ENCODE measurements at regions not wholly inside any gene's neighbourhood (a gene's known extent, or its start where the extent isn't known, plus 50 kb on each side); places are given as distances from the start of the nearest gene placed in this dataset.
"Not testable (repeated sequence)": the region's sequence is repeated elsewhere in the genome, so short reads cannot be mapped to it uniquely, and the experiment has no call there.

DNA sequence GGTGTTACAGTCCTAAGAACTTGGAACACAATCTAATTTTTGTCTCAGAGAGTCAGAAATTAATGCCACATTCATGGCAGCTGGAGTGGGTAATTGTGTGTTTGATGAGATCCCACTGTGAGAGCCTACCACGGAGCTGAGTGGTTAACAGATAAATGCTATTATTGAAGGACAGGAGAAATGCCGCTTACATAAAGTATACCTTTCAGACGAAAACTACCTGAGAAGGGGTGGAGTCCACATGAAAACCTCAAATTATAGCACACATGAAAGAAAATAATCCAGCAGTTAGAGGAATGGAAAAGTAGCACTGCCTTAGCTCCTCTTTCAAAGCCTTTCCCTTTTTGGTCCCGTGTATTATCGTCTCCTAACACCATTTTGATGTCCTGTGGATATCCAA lies 133.0 kb downstream of the BACH1 start:
- DNase-seq (ENCODE audit: low read depth, low spot score) = no peak
- Histone ChIP-seq H3K9ac (ENCODE audit: insufficient read length) (no peak overlapping the region), H3K4me3 (no peak overlapping the region), H3K27ac (no peak overlapping the region), H3K36me3 (ENCODE audit: insufficient read depth, low read length) (no peaks in the 10 kb centered on the region), H3K9me3 (ENCODE audit: low read depth, low read length) (no peaks in the 10 kb centered on the region)
- TF ChIP-seq POLR2AphosphoS5 (IDR thresholded peaks at IDR 0.05; ENCODE audit: borderline replicate concordance, low read depth, low read length) (no peak), EZH2 (IDR thresholded peaks at IDR 0.05) (no peak), FOXP2 (optimal IDR thresholded peaks at IDR 0.05; ENCODE audit: control extremely low read depth, extremely low read length, insufficient read depth) (no peak)

DNA sequence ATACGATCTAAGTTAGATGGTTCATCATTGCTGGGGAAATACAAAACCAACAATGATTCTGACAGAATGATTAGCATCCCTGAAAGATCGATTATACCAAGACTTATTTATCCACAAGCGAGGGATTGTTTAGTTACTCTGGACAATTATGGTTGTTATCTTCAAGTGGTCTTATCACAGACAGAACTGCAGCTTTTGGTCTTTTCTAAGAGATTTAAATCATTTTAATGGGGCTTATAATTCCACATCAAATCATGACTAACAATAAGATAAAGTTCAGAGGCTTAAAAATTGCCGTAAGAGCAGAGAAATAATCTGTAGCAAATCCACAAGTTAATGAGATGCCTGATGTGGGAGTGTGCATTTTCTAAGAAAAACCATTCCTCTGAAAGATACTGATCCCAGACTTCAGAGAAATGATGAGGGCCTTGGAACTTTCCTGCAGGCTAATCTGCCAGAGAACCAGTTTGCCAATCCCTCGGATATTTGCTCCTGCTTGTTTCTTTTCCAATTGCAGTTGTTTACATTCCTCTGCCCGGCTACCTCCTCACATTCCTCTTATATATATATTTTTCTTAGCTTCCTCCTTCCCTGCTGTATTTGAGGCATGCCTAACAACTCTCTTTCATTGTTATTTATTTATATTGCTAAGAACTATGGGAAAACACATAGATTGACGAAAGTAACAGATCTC lies 134.8 kb downstream of the BACH1 start:
- Histone ChIP-seq H3K36me3 (ENCODE audit: insufficient read depth, low read length) (no peaks in the 10 kb centered on the region), H3K4me3 (no peak overlapping the region), H3K27ac (no peak overlapping the region), H3K9ac (ENCODE audit: insufficient read length) (no peak overlapping the region), H3K9me3 (ENCODE audit: low read depth, low read length) (no peaks in the 10 kb centered on the region)
- no peak for TF ChIP-seq POLR2AphosphoS5 (IDR thresholded peaks at IDR 0.05; ENCODE audit: borderline replicate concordance, low read depth, low read length)
- TF ChIP-seq EZH2 (IDR thresholded peaks at IDR 0.05) = no peak
- no peak for TF ChIP-seq FOXP2 (optimal IDR thresholded peaks at IDR 0.05; ENCODE audit: control extremely low read depth, extremely low read length, insufficient read depth)
- DNase-seq (ENCODE audit: low read depth, low spot score) = no peak

DNA sequence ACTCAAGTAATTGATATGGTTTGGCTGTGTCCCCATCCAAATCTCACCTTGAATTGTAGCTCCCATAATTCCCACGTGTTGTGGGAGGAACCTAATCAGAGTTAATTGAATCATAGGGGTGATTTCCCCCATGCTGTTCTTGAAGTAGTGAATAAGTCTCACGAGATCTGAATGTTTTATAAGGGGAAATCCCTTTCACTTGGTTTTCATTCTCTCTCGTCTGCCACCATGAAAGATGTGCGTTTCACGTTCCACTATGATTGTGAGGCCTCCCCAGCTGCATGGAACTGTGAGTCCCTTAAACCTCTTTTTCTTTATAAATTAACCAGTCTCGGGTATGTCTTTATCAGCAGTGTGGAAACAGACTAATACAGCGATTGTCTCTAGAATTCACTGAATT lies 135.4 kb downstream of the BACH1 start:
- no peak for TF ChIP-seq FOXP2 (optimal IDR thresholded peaks at IDR 0.05; ENCODE audit: control extremely low read depth, extremely low read length, insufficient read depth)
- TF ChIP-seq EZH2 (IDR thresholded peaks at IDR 0.05) = no peak
- no peak for TF ChIP-seq POLR2AphosphoS5 (IDR thresholded peaks at IDR 0.05; ENCODE audit: borderline replicate concordance, low read depth, low read length)
- Histone ChIP-seq H3K9me3 (ENCODE audit: low read depth, low read length) (no peaks in the 10 kb centered on the region), H3K4me3 (no peak overlapping the region), H3K27ac (no peak overlapping the region), H3K36me3 (ENCODE audit: insufficient read depth, low read length) (no peaks in the 10 kb centered on the region), H3K9ac (ENCODE audit: insufficient read length) (no peak overlapping the region)
- DNase-seq (ENCODE audit: low read depth, low spot score) = no peak

GRCh38 chr21:29434982-29435381 lies 136.3 kb downstream of the BACH1 start:
- not testable (repeated sequence) for H3K27ac ChIP-seq; H3K9me3 ChIP-seq (ENCODE audit: low read depth, low read length); H3K36me3 ChIP-seq (ENCODE audit: insufficient read depth, low read length); H3K9ac ChIP-seq (ENCODE audit: insufficient read length); H3K4me3 ChIP-seq; DNase-seq (ENCODE audit: low read depth, low spot score)

DNA sequence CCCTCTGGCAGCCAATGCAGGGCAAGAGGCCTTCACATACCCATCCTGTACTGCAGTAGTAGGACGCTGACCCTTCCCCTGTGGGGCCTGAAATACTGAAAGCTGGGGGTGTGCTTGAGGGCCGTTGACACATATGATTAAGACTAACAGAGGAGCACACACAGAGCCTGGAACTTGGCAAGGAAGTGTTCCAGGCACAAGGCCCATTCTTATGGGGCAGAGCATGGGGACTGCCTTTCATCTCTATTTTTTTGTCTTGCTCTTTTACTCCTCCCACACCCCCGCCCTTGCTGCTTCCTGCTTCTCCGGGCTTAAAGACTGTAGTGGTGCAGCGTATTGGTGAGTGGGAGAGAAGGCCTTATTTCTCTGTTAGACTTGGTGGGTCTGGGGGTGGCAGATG lies 137.4 kb downstream of the BACH1 start:
- TF ChIP-seq POLR2AphosphoS5 (IDR thresholded peaks at IDR 0.05; ENCODE audit: borderline replicate concordance, low read depth, low read length) (no peak), FOXP2 (optimal IDR thresholded peaks at IDR 0.05; ENCODE audit: control extremely low read depth, extremely low read length, insufficient read depth) (no peak), EZH2 (IDR thresholded peaks at IDR 0.05) (no peak)
- Histone ChIP-seq H3K9ac (ENCODE audit: insufficient read length) (no peak overlapping the region), H3K9me3 (ENCODE audit: low read depth, low read length) (no peaks in the 10 kb centered on the region), H3K4me3 (no peak overlapping the region), H3K36me3 (ENCODE audit: insufficient read depth, low read length) (no peaks in the 10 kb centered on the region), H3K27ac (no peak overlapping the region)
- DNase-seq (ENCODE audit: low read depth, low spot score) = no peak

GRCh38 chr21:29436650-29437049 lies 137.9 kb downstream of the BACH1 start:
- no peak overlapping the region for H3K27ac ChIP-seq
- DNase-seq (ENCODE audit: low read depth, low spot score) = no peak
- no peaks in the 10 kb centered on the region for H3K9me3 ChIP-seq (ENCODE audit: low read depth, low read length)

GRCh38 chr21:29441651-29442050 lies 142.9 kb downstream of the BACH1 start:
- Histone ChIP-seq H3K9me3 (ENCODE audit: low read depth, low read length) (no peaks in the 10 kb centered on the region), H3K4me3 (no peak overlapping the region), H3K36me3 (ENCODE audit: insufficient read depth, low read length) (no peaks in the 10 kb centered on the region), H3K9ac (ENCODE audit: insufficient read length) (no peak overlapping the region), H3K27ac (no peak overlapping the region)
- TF ChIP-seq FOXP2 (optimal IDR thresholded peaks at IDR 0.05; ENCODE audit: control extremely low read depth, extremely low read length, insufficient read depth) = no peak
- TF ChIP-seq EZH2 (IDR thresholded peaks at IDR 0.05) = no peak
- TF ChIP-seq POLR2AphosphoS5 (IDR thresholded peaks at IDR 0.05; ENCODE audit: borderline replicate concordance, low read depth, low read length) = no peak
- DNase-seq (ENCODE audit: low read depth, low spot score) = no peak

More at GRCh38 chr21:29436650-29437049, 137.9 kb downstream of the BACH1 start:
- no peak overlapping the region for H3K4me3 ChIP-seq
- H3K36me3 ChIP-seq (ENCODE audit: insufficient read depth, low read length) = no peaks in the 10 kb centered on the region
- H3K9ac ChIP-seq (ENCODE audit: insufficient read length) = no peak overlapping the region
- TF ChIP-seq EZH2 (IDR thresholded peaks at IDR 0.05) (no peak), POLR2AphosphoS5 (IDR thresholded peaks at IDR 0.05; ENCODE audit: borderline replicate concordance, low read depth, low read length) (no peak), FOXP2 (optimal IDR thresholded peaks at IDR 0.05; ENCODE audit: control extremely low read depth, extremely low read length, insufficient read depth) (no peak)

GRCh38 chr21:29443411-29444010 lies 144.8 kb downstream of the BACH1 start:
- no peak for DNase-seq (ENCODE audit: low read depth, low spot score)
- Histone ChIP-seq H3K9me3 (ENCODE audit: low read depth, low read length) (no peaks in the 10 kb centered on the region), H3K4me3 (no peak overlapping the region), H3K36me3 (ENCODE audit: insufficient read depth, low read length) (no peaks in the 10 kb centered on the region), H3K27ac (no peak overlapping the region), H3K9ac (ENCODE audit: insufficient read length) (no peak overlapping the region)
- TF ChIP-seq POLR2AphosphoS5 (IDR thresholded peaks at IDR 0.05; ENCODE audit: borderline replicate concordance, low read depth, low read length) (no peak), EZH2 (IDR thresholded peaks at IDR 0.05) (no peak), FOXP2 (optimal IDR thresholded peaks at IDR 0.05; ENCODE audit: control extremely low read depth, extremely low read length, insufficient read depth) (no peak)

- Histone ChIP-seq H3K36me3 (ENCODE audit: insufficient read depth, low read length) (no peaks in the 10 kb centered on the region), H3K4me3 (no peak overlapping the region), H3K27ac (no peak overlapping the region), H3K9me3 (ENCODE audit: low read depth, low read length) (no peaks in the 10 kb centered on the region), H3K9ac (ENCODE audit: insufficient read length) (no peak overlapping the region)
- DNase-seq (ENCODE audit: low read depth, low spot score) = no peak
- TF ChIP-seq FOXP2 (optimal IDR thresholded peaks at IDR 0.05; ENCODE audit: control extremely low read depth, extremely low read length, insufficient read depth) = no peak
- TF ChIP-seq POLR2AphosphoS5 (IDR thresholded peaks at IDR 0.05; ENCODE audit: borderline replicate concordance, low read depth, low read length) = no peak
- no peak for TF ChIP-seq EZH2 (IDR thresholded peaks at IDR 0.05)
Measured at GRCh38 chr21:29448766-29449165, 150.0 kb downstream of the BACH1 start.

Data from SK-N-MC (cell line).